ENCODE measurements at regions not wholly inside any gene's neighbourhood (a gene's known extent, or its start where the extent isn't known, plus 50 kb on each side); places are given as distances from the start of the nearest gene placed in this dataset.
"Not testable (repeated sequence)": the region's sequence is repeated elsewhere in the genome, so short reads cannot be mapped to it uniquely, and the experiment has no call there.

DNA sequence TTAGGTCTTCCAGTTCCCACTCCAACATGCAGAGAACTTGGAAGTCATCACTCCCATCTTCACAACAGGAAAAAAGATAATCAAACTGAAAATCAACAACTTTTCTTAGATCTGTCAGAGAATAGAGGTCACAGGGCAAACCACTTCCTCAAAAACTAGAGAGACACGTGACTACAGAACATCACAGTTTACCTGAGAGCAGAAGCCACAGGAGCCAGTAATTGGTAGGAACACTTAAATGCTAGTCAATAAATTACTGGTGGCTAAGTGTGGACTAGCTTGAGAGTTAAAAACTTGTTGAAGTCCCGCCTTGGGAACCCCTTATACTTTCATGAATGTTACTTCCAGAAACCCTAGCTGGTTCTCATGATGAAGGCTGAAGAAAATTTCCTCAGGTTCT is 81.1 kb downstream of the THSD1 start:
- not testable (repeated sequence) for H4K20me1 ChIP-seq (replicated peaks; ENCODE audit: insufficient read depth); H3K9me2 ChIP-seq (ENCODE audit: insufficient read depth); H3K36me3 Mint-ChIP-seq (ENCODE audit: low read depth); H3K4me3 Mint-ChIP-seq; ATAC-seq; H3K27me3 ChIP-seq (ENCODE audit: insufficient read depth); H3K27ac Mint-ChIP-seq; H3K4me3 ChIP-seq; H3F3A ChIP-seq (replicated peaks; ENCODE audit: low read depth); H3K27me3 Mint-ChIP-seq (ENCODE audit: insufficient read depth, low read depth, poor library complexity); H3K27ac ChIP-seq (ENCODE audit: low read depth); H3K36me3 ChIP-seq (ENCODE audit: insufficient read depth); H3K9me3 Mint-ChIP-seq; H3K79me2 ChIP-seq (replicated peaks; ENCODE audit: insufficient read depth); H2AFZ ChIP-seq; H3K4me2 ChIP-seq; H3K4me1 Mint-ChIP-seq; H3K4me1 ChIP-seq (ENCODE audit: insufficient read depth); DNase-seq (ENCODE audit: low spot score)

DNA sequence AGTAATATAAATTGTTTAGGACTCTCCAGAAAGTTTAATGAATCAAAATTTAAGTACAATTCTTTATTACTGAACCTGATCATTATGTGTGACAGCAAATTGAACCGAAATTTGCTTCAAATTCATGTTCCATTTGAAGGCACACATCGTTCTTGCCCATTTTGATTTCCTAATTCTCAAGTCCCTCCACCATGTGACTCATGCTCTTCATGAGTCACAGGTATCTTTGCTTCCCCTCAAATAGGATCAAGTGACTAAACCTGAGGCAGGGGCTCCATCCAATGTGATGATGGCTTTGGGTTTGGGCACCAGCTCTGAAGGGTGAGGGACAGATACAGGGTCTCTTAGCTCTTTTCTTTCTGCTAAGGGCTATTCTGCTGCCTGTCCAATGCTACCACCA is 86.1 kb downstream of the THSD1 start:
- no peaks in the 10 kb centered on the region for H3K27me3 ChIP-seq (ENCODE audit: insufficient read depth)
- DNase-seq (ENCODE audit: low spot score) (no peak), ATAC-seq (no peak)
- Mint-ChIP-seq H3K4me3 (no peak overlapping the region), H3K27me3 (ENCODE audit: insufficient read depth, low read depth, poor library complexity) (no peaks in the 10 kb centered on the region), H3K27ac (no peak overlapping the region), H3K9me3 (no peaks in the 10 kb centered on the region), H3K4me1 (no peaks in the 10 kb centered on the region), H3K36me3 (ENCODE audit: low read depth) (no peaks in the 10 kb centered on the region)
- H3K36me3 ChIP-seq (ENCODE audit: insufficient read depth), result no peaks in the 10 kb centered on the region
- no peaks in the 10 kb centered on the region for H3K4me1 ChIP-seq (ENCODE audit: insufficient read depth)
- TF ChIP-seq EZH2phosphoT487 (IDR thresholded peaks at IDR 0.05; ENCODE audit: unreplicated experiment) (no peak), NANOG (IDR thresholded peaks at IDR 0.05; ENCODE audit: borderline replicate concordance) (no peak), JUNB (IDR thresholded peaks at IDR 0.05; ENCODE audit: unreplicated experiment) (no peak), ZNF114 (CRISPR knock-in tag; IDR thresholded peaks at IDR 0.05) (no peak), POLR2AphosphoS5 (IDR thresholded peaks at IDR 0.05; ENCODE audit: low read depth) (no peak), EZH2 (IDR thresholded peaks at IDR 0.05; ENCODE audit: low read depth, unreplicated experiment) (no peak), CREB1 (CRISPR knock-in tag; IDR thresholded peaks at IDR 0.05; ENCODE audit: low read depth) (no peak)
- TF ChIP-seq, protein P1, sequence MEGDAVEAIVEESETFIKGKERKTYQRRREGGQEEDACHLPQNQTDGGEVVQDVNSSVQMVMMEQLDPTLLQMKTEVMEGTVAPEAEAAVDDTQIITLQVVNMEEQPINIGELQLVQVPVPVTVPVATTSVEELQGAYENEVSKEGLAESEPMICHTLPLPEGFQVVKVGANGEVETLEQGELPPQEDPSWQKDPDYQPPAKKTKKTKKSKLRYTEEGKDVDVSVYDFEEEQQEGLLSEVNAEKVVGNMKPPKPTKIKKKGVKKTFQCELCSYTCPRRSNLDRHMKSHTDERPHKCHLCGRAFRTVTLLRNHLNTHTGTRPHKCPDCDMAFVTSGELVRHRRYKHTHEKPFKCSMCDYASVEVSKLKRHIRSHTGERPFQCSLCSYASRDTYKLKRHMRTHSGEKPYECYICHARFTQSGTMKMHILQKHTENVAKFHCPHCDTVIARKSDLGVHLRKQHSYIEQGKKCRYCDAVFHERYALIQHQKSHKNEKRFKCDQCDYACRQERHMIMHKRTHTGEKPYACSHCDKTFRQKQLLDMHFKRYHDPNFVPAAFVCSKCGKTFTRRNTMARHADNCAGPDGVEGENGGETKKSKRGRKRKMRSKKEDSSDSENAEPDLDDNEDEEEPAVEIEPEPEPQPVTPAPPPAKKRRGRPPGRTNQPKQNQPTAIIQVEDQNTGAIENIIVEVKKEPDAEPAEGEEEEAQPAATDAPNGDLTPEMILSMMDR (conservative IDR thresholded peaks at IDR 0.05; ENCODE audit: low read depth in 2 of 2), result no peak
- H3K9me2 ChIP-seq (ENCODE audit: insufficient read depth), result no peaks in the 10 kb centered on the region
- H2AFZ ChIP-seq, result no peak overlapping the region
- H3K79me2 ChIP-seq (replicated peaks; ENCODE audit: insufficient read depth), result no peaks in the 10 kb centered on the region
- H3K4me2 ChIP-seq, result no peak overlapping the region
- H3K4me3 ChIP-seq, result no peak overlapping the region
- H4K20me1 ChIP-seq (replicated peaks; ENCODE audit: insufficient read depth), result no peaks in the 10 kb centered on the region
- H3F3A ChIP-seq (replicated peaks; ENCODE audit: low read depth), result no peaks in the 10 kb centered on the region
- no peak overlapping the region for H3K27ac ChIP-seq (ENCODE audit: low read depth)

DNA sequence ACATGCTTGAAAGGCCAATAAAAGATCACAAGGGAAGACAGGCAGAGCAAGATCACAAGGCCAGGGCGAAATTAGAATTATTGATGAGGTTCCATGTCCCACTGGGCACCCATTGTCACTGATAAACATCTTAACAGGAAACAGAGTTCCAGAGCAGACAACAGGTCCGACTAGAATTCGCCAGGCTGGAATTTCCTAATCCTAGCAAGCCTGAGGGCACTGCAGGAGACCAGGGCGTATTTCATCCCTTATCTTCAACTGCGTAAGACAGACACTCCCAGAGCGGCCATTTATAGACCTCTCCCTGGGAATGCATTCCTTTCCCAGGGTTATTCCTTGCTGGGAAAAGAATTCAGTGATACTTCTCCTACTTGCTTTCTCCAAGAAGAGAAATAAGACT is 96.1 kb downstream of the THSD1 start:
- H3K4me2 ChIP-seq; H3K79me2 ChIP-seq (replicated peaks; ENCODE audit: insufficient read depth); H3K4me3 Mint-ChIP-seq; H3K9me2 ChIP-seq (ENCODE audit: insufficient read depth); H3K4me3 ChIP-seq; H3K4me1 Mint-ChIP-seq; H3K27me3 ChIP-seq (ENCODE audit: insufficient read depth); ATAC-seq; H3K36me3 Mint-ChIP-seq (ENCODE audit: low read depth); H3K4me1 ChIP-seq (ENCODE audit: insufficient read depth); H3K36me3 ChIP-seq (ENCODE audit: insufficient read depth); H4K20me1 ChIP-seq (replicated peaks; ENCODE audit: insufficient read depth); H3K27me3 Mint-ChIP-seq (ENCODE audit: insufficient read depth, low read depth, poor library complexity); DNase-seq (ENCODE audit: low spot score); H3K27ac Mint-ChIP-seq; H3K27ac ChIP-seq (ENCODE audit: low read depth); H3F3A ChIP-seq (replicated peaks; ENCODE audit: low read depth); H2AFZ ChIP-seq: not testable (repeated sequence)
- H3K9me3 Mint-ChIP-seq, result peaks cover 28% of the 10 kb centered on the region

DNA sequence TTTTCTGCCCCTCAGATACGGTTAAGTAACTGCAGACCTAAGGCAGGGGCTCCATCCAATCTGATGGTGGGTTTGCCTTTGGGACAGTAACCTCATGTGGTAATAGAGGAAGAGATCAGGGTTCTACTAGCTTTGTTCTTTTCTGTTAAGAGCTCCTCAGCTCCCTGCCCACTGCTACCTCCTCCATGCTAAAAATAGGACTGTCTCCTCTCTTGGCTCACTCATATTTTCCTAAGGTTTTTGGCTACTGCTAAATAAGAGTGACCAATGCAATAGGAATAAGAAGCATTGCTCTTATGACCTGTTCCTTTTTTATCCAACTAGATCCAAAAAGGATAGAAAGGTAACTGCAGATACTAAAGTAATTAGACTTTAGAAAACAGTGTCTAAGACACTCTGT is 99.6 kb downstream of the THSD1 start:
- H3K27me3 ChIP-seq (ENCODE audit: insufficient read depth); ATAC-seq; H3K9me2 ChIP-seq (ENCODE audit: insufficient read depth); H3K27me3 Mint-ChIP-seq (ENCODE audit: insufficient read depth, low read depth, poor library complexity); H3K27ac Mint-ChIP-seq; H4K20me1 ChIP-seq (replicated peaks; ENCODE audit: insufficient read depth); H3F3A ChIP-seq (replicated peaks; ENCODE audit: low read depth); H3K4me1 ChIP-seq (ENCODE audit: insufficient read depth); H3K4me2 ChIP-seq; H3K36me3 ChIP-seq (ENCODE audit: insufficient read depth); H2AFZ ChIP-seq; DNase-seq (ENCODE audit: low spot score); H3K4me3 Mint-ChIP-seq; H3K36me3 Mint-ChIP-seq (ENCODE audit: low read depth); H3K79me2 ChIP-seq (replicated peaks; ENCODE audit: insufficient read depth); H3K4me1 Mint-ChIP-seq; H3K4me3 ChIP-seq; H3K27ac ChIP-seq (ENCODE audit: low read depth): not testable (repeated sequence)
- peaks cover 28% of the 10 kb centered on the region for H3K9me3 Mint-ChIP-seq

DNA sequence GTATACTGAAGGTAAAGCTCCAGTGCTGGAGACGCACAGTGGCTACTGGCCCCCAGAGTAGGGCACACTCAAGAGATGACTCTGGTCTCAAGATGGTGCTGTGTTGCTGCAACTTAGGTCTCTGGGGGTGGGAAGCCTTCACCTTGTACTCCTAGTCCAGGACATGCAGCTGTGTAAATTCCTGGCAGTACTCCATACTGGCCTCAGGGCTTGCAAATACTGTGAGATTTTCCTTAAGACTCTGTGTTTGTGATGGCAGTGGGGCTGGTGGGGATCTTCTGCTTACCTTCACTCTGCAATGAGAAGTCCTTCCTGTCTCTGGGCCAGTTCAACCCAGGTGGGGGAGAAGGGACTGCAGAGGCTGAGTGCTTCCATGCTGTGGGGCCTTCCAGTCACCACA is 102.9 kb downstream of the THSD1 start:
- not testable (repeated sequence) for DNase-seq (ENCODE audit: low spot score); H3K27me3 ChIP-seq (ENCODE audit: insufficient read depth); H3K4me1 Mint-ChIP-seq; H3F3A ChIP-seq (replicated peaks; ENCODE audit: low read depth); ATAC-seq; H3K4me3 Mint-ChIP-seq; H2AFZ ChIP-seq; H3K4me1 ChIP-seq (ENCODE audit: insufficient read depth); H3K79me2 ChIP-seq (replicated peaks; ENCODE audit: insufficient read depth); H3K36me3 Mint-ChIP-seq (ENCODE audit: low read depth); H4K20me1 ChIP-seq (replicated peaks; ENCODE audit: insufficient read depth); H3K36me3 ChIP-seq (ENCODE audit: insufficient read depth); H3K4me3 ChIP-seq; H3K4me2 ChIP-seq; H3K27me3 Mint-ChIP-seq (ENCODE audit: insufficient read depth, low read depth, poor library complexity); H3K27ac Mint-ChIP-seq; H3K27ac ChIP-seq (ENCODE audit: low read depth); H3K9me2 ChIP-seq (ENCODE audit: insufficient read depth)
- H3K9me3 Mint-ChIP-seq, result peaks cover 11% of the 10 kb centered on the region; the same call in 2 of the 3 replicates

Data from GM23338 (cell line).